Activated CD4-positive, alpha-beta T cell treated with anti-CD3 and anti-CD28 coated beads for 4 hours (primary cell): ENCODE measurements at regions not wholly inside any gene's neighbourhood (a gene's known extent, or its start where the extent isn't known, plus 50 kb on each side); places are given as distances from the start of the nearest gene placed in this dataset.

Experiments used
- DNase-seq, 2 donors: peaks; one replicate each; pipeline ENCODE4 v3.0.0-alpha.2; 2020

DNA sequence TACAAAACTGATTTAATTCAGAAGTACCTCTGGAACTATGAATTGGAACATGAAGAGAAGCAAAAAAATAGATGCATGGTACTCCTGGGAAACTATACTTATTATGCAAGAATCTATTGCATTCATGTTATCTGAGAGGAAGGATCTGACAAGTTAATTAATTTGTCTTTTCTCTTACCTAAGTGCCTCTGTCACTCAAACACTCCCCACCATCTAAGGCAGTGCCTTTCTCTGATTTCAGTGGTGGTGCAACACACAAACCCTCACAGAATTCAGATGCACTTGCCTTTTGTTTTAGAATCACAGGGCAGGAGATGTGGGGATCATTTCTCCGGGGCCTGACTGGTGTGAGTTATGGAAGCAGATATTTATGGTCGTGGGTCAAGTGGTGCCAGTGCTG lies 52.5 kb upstream of the C9orf72 start:
- no peak for DNase-seq

DNA sequence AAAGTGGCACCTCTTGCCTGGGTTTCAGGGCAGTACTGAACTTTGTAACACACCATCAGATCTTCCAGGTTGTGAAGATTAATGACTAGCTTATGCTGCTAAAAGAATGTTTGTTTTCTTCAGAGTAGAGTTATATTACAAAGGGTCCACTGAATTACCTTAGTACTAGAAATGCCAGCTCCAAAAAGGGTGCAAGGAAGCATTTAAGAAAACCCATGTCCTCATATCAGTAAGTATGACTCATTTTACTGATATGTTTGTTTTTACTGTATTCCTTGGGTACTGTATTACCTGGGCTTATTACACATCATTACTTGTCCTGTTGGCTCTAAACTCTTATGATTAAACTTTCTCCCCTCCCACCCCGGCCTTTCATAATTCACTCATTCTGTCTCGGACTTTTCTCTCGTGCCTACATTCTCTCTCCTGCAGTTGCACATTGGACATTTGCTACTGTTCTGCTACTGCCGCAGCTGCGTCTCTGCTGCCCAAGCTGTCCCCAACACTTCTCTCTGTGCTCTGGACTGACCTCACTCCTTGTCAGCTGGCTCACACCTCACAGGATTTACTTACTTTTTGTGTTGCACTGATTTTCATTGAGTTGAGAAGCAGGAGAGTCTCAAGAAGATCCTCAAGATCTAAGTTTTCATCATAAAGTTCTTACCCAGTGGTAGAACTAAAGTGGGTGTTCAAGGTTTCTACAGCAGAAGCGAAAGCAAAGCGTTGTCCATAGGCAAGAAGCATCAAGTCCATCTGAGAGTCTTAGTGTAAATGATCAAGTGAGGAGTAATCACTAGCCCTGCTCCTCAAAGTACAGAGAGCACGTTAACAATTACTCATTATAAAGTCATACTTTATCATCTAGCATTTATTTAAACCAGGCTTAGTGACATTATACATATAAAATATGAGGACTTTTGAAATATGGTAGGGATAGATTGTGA lies 53.2 kb upstream of the C9orf72 start:
- DNase-seq: no peak

DNA sequence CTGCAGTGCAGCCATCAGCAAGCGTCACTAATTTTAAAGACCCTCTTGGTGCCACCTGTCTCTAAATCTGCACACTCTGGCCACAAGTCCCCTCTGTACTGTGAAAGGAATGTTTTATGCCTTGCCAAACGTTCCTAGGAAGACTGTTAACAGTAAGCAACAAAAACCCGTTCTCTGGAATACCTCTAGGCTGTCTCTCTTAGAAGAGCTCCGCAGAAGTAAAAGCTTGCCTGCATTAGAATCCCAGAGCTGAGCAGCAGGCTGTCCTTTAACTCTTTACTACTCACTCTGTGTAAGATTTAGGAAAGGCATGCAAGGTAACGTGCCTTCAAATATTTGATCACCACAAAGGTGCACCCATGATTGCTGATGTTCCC lies 53.9 kb upstream of the C9orf72 start:
- DNase-seq: no peak

DNA sequence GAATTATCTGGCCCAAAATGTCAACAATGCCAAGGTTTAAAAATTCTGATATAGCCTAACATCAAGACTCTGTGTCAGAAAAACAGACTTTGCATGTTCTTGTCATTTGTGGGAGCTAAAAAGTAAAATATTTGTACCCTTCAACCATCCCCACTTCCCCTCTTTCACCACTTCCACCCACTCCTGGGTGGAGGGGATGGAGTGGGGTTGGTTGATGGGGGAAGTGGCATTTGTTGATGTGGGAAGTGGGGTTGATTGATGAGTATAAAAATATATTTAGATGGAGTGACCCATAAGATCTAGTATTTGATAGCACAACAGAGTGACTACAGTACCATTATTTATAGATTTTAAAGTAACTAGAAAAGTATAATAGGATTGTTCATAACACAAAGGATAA lies 55.0 kb upstream of the C9orf72 start:
- no peak for DNase-seq

DNA sequence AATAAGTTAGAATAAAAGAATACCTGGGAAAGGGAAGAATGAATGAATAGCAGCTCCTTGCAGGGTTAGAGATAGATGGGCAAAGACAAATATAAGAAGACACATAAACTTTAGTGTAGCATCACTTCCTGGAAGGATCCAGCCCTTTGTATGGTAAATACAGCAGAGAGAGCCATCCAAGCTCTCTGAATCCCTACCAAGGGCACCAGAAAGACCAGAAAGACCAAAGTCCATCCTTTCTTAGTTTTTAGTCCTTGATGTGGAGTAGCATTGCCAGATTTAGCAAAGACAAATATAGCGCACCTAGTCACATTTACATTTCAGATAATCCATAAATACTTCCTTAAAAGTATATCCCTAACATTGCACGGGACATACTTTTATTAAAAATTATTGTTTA lies 56.1 kb upstream of the C9orf72 start:
- no peak for DNase-seq

DNA sequence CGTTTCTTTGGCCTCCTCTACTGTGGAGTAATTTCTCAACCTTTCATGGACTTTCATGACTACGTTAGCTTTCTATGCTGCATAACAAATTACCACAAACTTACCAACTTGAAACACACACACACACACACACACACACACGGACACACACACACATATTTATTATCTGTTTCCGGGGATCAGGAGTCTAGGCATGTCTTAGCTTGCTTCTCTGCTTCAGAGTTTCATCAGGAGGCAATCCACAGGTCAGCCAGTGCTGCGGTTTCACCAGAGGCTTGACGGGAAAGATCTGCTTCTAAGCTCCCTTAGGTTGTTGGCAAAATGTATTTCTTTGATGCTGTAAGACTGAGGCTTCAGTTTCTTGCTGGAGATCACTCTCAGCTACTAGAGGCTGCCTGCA lies 59.0 kb upstream of the C9orf72 start:
- DNase-seq: no peak

DNA sequence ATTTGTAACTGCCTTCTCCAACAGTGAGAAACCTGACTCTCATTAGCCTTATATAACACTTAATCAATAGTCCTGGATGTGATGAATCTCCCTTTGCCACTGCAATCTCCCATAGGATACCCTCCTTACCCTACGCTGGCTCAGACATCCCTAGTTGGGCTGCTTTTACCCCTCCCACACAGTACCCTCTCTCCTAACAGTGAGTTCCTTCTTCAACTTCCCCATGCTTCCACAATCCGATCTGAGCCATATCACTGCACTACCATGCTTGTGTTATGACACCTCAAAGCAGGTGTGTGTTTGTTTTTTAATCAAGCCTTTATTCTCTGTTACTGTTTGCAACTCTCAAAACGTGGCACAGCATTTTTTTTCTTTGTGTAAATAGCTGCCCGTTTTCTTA lies 60.5 kb upstream of the C9orf72 start:
- no peak for DNase-seq

DNA sequence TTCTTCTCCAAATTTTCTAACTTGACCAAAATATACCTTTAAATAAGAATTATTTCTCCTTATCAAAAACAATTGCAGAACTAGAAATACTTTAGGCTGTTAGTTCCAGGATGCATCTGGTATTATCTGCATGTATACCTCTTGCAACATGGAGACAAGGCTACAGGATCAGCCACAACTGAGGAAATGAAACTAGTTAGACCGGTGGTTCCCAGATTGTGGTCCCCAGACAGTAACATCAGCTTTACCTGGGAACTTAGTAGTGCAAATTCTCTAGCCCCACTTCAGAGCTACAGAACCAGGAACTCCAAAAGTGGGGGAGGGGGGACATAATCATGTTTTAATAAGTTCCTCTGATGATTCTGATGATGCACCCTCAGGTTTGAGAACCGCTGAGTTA lies 61.6 kb upstream of the C9orf72 start:
- DNase-seq: no peak

DNA sequence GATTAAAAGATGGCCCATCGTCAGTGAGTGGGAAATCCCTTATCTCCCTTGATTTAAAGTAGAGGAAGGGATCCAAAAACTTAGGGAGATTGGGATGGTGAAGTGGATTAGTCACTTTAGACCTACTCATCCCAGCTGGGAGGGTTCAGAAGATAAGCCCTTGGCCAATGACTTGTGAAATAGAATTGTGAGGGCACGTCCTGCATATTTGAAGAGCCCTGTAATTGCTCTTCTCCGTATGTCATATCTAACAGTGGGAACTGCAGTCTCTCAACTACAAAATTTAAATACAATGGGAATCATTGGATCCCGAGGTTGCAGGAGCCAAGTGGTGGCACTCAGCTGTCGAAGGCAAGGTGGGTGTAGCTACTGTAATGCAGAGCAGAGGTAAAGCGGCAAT lies 65.4 kb upstream of the C9orf72 start:
- DNase-seq: no peak

DNA sequence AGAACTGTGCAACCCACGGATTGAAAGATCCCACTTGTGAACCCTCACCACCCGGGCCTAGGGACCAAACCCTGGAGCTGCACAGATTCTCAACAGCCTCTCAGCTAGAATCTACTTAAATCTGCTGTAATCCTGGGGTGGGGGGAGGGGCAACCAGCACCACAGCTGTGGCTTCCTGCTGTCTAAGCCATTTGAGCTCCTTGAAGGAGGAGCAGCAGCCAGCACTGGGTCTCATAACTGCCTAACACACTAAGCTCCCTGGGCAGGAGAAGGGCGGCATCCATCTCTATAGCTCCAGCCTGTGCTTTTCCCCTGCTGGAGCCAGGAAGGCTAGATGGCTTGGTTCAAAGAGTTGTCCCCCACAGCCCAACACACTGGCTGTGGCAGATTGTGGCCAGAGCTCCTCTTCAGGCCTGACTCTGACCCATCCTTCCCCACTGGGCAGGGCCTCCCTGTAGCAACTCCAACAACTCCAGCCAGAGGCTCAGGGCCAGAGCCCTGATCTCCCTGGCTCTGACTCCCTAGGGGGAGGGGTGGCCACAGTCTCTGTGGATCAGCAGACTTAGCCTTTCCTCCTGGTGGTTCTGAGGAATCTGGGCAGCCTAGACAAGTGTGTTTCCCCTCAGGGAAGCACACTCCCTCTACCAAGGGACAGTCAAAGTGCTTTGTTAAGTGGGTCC lies 72.0 kb upstream of the C9orf72 start:
- no peak for DNase-seq

DNA sequence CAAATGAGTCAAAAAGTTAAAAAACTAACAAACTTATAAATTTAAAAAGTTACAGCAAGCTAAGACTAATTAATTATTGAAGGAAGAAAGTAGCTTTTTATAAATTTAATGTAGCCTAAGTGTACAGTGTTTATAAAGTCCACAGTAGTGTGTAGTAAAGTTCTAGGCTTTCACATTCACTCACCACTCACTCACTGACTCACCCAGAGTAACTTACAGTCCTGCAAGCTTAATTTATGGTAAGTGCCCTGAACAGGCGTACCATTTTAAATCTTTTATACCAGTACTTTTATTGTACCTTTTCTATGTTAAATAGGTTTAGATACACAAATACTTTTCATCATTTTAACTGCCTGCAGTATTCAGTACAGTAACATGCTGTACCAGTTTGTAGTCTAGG lies 80.0 kb upstream of the C9orf72 start:
- DNase-seq: no peak

DNA sequence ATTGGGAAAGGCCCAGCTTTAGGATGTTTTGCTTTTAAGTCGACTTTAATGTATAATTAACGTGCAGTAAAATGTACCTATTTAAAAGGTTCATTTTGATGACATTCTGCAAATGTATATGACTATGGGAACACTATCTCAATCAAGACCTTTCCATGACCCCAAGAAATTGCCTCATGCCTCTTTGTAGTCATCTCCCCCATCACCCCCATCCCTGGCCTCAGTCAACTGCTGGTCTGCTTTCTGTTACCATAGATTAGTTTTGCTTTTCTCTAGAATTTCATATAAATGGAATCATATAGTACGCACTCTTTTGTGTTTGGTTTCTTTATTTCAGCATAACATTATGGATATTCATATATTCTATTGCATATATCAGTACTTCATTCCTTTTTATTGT lies 80.7 kb upstream of the C9orf72 start:
- DNase-seq: no peak

DNA sequence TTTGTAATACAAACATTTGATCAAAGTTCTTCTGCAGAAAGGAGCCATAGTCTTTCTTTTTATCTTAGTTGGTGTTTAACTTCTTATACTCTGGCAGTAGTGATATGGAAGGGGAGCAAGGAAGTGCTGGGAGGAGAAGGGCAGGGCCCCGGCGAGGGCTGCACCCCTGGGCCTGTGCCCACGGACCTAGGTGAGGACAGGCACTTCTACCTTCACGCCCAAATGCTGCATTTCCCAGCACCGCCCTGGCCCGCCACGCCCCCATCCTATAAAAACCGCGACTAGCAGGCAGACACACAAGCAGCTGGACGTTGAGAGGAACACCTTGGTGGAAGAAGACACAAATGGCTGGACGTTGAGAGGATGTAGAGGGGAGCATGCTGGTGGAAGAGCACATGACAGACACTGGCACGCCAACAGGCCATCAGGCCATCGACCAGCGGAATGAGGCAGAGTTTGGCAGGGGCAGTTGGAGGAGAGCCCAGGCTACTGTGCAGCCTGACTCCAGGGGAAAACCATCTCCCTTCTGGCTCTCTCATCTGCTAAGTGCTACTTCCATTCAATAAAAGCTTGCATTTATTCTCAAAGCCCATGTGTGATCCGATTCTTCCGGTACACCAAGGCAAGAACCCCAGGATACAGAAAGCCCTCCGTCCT lies 81.5 kb upstream of the C9orf72 start:
- no peak for DNase-seq

DNA sequence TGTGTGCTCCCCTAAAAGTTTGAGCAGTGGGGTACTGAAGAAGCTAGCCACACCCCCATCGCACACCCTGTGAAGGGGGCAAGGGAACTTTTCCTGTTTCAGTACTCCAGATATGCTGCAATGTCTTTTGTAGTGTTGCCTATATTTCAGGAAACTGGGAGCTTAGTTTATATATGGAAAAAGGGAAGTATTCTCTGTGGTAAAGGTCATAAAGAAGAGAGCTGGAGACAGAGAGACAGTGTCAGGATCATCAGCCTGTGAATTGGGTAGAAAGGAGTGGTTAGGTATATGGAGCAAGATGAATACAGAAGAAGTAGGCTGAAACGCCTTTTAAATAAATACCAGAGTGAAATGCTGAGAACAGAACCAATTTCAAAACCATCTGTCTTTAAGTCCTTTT lies 82.2 kb upstream of the C9orf72 start:
- no peak for DNase-seq

DNA sequence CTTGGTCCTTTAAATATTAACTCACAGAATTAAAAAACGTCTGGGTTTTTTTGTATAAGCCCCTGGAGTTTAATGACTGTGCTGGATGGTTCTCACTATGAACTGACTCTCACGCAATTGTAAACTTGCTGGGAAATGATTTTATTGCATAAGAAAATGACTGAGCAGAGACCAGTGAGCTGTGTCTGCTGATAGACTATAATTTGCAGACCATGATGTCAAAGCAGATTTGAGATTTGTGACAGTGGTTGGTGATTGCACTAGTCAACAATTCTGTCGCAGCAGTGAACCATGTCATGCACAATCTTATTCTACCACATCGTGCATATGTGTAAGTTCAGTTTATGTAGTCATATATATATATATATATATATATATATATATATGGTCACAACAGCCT lies 85.7 kb upstream of the C9orf72 start:
- no peak for DNase-seq

DNA sequence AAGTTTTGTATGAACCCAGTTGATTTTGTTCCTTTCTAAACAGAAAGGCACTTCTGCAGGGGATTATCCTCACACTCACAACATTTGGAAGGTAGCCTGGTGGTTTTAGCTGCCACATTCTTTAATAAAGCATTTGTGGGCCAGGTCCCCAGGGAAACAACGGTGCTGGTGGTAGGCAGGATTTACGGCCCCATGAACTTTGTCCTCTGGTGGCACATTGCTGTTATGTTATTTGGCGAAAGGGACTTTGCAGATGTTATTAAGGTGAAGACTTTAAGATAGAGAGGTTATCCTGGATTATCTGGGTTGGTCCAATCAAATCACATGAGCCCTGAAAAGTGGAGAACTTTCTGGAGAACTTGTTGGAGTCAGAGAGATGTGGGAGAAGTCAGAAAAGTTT lies 86.3 kb upstream of the C9orf72 start:
- DNase-seq: no peak

DNA sequence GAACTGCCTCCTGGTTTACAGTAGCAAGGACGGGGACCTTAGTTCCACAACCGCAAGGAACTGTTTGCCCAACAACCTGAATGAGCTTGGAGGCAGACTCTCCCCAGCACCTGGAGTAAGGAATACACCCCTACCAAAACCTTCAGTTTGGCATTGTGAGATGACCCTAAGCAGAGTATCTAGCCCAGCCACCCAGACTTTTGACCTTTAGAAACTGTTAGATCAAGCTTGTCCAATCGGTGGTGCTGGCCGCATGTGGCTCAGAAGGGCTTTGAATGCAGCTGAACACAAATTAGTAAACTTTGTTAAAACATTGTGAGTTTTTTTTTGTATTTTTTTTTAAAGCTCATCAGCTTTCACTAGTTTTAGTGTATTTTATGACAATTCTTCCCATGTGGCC lies 86.9 kb upstream of the C9orf72 start:
- DNase-seq: no peak

DNA sequence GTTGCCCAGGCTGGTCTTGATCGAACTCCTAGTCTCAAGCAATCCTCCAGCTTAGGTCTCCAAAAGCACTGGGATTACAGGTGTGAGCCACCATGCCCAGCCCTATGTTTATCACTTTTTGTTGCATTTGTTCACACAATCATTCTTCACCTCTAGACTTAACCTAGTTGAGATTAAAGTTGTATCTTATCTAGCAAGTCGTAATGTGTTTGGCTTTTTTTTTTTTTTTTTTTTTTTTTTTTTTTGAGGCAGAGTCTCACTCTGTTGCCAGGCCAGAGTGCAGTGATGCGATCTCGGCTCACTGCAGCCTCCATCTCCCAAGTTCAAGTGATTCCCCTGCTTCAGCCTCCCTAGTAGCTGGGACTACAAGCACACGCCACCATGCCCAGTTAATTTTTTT lies 90.2 kb upstream of the C9orf72 start:
- no peak for DNase-seq

DNA sequence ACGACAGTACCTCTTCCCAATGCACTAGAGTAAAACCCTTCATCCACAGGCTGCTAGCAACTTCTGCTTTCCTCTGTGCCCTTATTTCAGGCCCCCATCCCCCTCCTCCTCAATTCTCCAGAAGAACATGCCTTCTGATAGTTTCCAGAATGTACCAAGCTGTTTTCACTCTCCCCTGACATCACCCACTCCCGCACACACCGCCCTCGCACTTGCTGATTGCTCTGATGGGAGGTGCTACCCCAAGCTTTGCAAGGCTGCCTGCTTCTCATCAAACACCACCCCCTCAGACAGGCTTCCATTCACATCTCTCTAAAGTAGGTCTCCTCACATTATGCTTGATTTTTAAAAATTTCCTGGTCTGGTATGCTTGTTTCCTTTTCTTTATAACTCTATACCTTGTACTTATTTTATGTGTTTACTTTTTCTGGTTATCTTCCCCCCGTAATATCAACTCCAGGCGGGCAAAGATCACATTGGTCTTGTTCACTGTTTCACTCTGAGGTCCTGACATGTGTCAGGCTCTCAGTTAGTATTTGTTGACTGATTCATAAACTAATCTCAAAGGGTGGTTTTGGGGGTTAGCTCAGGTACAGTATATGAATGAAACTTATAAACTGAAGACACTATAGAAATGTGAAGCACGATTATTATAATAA lies 91.0 kb upstream of the C9orf72 start:
- DNase-seq: no peak

DNA sequence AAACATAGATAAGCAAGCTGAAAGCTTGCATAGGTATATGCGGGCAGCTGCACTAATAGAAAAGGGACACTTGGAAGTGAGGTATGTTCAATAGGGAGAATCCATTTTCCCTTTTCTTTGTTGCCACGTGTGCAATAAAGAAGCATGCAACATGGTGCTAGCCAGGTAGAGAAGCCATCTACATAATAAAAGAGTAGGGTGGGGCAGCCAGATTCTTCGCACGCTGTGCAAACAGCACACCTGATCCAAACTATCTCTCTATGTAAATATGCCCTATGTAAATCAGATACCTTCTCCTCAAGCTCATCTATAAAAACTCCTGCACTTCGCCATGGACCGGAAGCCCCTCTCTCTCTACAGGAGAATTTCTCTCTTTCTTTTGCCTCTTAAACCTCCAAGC lies 91.9 kb upstream of the C9orf72 start:
- DNase-seq: no peak

DNA sequence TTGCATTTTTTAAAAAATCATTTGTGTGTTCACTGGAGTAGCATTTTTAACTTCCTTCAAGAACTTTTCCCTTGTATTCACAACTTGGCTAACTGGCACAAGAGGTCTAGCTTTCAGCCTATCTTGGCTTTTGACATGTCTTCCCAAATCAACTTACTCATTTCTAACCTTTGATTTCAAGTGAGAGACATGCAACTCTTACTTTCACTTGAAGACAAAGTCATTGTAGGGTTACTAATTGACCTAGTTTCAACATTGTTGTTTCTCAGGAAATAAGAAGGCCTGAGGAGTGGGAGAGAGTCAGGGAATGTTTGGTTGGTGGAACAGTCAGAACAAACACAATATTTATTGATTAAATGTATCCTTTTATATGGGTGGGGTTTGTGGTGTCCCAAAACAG lies 95.0 kb upstream of the C9orf72 start:
- no peak for DNase-seq

DNA sequence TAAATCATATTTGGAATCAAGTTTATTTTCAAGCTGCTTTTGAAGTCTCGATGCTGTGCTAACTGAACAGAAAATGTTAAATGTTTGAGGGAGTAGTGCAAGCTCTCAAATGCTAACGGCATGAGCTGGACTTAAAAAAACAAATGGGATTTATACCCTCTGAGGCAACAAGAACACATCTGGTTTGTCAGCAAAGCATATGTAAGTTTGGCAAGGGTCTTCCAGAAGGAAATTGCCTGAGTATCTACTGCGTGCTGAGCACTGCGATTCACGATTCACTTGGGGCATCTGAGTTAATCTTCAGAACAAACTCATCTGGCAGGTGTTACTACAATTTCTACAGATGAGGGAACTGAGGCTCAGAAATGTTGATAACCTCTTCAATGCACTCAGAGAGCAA lies 98.4 kb upstream of the C9orf72 start:
- DNase-seq: no peak

DNA sequence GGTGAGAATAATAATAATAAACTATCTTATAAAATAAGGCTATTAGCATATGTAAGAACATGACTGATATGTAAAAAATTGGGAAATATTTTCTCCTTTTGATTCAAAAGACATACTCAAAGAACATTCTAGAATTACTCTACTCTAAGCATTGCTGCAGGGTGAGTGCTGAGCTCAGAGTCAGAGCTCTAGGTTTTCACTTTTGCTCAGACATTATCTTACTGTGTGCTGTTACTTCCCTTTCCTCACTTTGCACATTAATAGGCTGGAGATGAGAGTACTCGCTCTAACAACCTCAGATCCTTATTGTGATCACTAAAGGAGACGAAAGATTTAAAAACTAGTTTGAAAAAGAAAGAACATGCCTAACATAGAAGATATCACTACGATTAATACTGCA lies 99.4 kb upstream of the C9orf72 start:
- DNase-seq: no peak

DNA sequence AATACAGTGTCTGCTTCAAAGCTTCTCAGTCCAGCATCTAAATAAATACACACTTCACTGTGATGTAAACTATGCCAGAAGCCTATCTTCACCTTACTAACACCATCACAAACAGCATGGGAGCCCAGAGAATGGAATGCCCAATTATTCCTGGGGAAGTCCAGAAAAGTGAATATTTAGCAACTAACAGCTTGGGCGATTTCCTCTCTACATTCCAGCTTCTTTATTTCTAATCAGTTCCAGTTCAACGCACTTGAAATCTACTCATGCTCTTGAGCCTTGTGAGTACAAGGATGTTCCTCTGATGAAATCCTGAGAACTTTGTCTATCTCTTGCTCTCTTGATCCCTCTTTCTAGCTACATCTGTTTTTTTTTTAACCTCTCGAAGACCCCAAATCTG lies 100.4 kb upstream of the C9orf72 start:
- no peak for DNase-seq
